GF-D8 (cell line): ENCODE measurements at regions not wholly inside any gene's neighbourhood (a gene's known extent, or its start where the extent isn't known, plus 50 kb on each side); places are given as distances from the start of the nearest gene placed in this dataset.

Source experiments
- DNase-seq: peaks from one replicate; lab custom pipeline; 2025; lab: John Stamatoyannopoulos, UW

GRCh38 chr5:3320317-3320875 lies 275.2 kb upstream of the IRX1 start:
- no peak for DNase-seq

GRCh38 chr5:3317051-3317795 lies 278.4 kb upstream of the IRX1 start:
- DNase-seq: no peak

- DNase-seq: no peak
Measured at GRCh38 chr5:3313569-3313968, 282.1 kb upstream of the IRX1 start.

- no peak for DNase-seq
Measured at GRCh38 chr5:3312299-3312698, 283.3 kb upstream of the IRX1 start.

GRCh38 chr5:3311433-3311832 lies 284.2 kb upstream of the IRX1 start:
- no peak for DNase-seq

DNA sequence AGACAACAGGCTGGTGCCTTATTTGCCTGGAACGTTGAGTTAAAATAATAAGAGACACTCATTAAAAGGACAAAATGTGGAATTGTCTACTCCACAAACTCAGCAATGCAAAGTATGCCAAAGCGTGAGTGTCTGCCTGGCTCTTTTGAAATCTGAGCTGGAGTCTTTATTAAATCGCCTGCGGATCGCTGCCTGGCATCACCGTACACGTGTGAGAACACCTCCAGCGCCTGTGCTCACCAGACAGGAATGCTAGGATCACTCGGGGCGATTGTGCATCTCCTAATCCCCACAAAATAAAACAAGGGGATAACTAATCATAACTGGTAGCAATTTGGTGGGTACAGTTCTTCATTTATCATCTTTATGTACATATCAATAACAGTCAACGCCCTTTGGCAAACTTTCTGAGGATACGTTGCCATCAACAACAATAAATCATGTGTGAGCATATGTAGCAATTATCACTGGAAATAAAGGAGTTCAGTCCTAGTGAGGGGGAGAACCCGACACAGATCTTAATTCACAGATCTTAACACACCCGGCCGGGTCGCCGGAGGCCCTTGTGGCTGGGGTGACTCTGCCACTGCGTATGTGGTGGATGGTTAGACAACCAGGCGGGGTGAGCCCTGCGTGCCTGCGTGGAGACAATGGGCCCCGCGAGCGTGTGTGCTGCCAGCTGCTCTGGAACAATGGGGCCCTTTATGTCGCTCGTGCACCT lies 284.9 kb upstream of the IRX1 start:
- DNase-seq: no peak

DNA sequence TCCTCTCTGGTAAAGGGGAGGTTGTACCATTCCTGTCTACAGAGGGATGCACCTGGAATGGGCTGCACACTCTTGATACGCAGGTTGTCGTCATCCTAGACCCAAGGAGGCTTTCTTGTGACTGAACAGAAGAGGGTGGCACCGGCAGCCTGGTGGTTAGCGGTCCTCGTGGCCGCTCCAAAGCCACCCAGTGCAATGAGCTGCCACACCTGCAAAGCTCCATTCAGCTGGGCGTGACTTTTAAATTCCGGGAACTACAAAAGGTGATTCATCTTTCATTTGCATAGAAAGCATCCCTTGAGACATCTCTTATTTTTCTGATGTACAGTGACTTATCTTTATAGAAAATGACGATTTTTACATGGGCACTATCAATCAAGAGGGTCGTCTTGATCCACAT lies 286.1 kb upstream of the IRX1 start:
- no peak for DNase-seq

DNA sequence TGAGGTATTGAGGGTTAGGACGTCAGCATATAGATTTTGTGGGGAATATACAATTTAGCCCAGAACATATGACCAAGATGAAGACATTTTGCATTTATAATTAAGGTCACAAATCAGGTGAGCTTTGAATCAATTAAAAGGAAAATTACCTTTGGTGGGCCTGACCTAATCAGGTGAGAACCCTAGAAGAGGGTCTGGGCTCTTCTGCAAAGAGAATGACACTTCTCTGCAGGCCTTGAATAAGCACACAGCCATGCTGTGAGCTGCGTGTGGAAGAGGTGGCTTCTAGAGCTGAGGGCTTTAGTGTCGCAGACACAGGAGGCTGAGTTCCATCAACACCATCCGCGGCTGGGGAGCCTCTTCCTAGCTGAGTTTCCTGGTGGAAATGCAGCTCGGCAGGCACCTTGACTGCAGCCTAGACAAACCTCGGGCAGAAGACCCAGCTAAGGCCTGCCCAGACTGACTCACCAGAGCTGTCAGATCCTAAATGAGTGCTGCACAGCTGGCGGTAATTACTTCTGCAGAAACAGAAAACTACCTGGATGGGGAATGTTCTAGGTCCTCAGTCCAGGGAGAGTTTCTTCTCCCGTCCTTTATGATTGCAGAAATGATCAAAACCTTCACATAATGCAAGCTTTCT lies 287.5 kb upstream of the IRX1 start:
- no peak for DNase-seq

DNA sequence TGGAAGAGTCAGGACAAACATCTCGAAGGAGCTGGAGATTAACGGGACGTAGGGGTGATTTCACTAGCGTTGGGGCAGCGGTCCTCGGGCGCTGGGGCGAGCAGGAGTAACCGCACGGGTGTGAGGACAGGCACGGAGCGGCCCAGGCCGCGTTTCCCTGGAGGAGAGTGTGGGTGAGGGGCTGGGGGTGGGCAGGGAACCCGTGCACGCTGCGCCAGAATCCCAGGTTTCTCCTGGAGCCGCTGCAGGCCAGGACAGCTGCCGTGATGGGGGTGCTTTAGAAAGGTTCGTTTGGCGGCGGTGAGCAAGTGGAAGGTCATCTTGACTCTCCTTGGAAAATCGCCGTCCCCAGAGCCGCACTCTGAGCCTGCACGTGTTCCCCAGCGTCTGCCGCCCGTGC lies 290.2 kb upstream of the IRX1 start:
- DNase-seq: no peak

DNA sequence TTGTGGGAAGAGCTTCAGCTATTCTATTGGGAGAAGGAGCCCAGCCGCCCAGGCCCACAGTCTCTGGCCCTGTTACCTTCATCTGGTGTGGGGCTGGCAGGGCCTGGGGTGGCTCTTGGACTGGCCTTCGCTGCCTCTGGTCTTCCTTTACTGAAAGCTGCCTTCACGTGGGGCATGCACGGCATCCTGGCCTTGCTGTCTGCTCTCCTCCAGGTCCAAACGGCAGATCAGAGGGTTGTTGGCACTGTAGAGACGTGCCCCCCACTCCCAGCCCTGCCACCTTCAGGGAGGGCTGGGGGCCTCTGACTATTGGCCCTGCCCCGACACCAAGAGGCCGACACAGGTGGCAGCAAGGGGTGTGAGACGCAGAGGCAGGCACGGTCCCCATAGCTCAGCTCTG lies 291.3 kb upstream of the IRX1 start:
- no peak for DNase-seq

GRCh38 chr5:3303777-3304176 lies 291.9 kb upstream of the IRX1 start:
- DNase-seq: no peak

GRCh38 chr5:3302228-3302627 lies 293.4 kb upstream of the IRX1 start:
- DNase-seq: no peak

DNA sequence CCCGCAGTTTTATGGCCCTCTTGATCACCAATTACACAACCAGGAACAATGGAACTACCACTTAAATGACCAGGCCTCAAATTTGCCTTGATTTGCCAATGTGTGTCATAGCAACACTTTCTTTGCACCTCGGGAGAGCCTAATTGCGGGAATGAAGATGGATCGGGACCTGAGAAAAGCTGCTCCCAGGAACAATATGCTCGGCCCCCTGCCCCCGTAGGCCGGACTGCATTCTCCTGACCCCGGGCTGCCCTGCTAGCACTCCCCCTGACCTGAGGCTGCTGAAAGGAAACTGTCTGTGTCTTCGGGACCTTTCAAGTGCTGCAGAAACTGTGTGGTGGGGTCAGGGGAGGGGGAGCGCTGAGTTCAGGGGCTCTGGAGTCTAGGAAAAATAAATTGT lies 294.3 kb upstream of the IRX1 start:
- DNase-seq: no peak

- DNase-seq: no peak
Measured at GRCh38 chr5:3300726-3301125, 294.9 kb upstream of the IRX1 start.

GRCh38 chr5:3299441-3299840 lies 296.2 kb upstream of the IRX1 start:
- DNase-seq: no peak

DNA sequence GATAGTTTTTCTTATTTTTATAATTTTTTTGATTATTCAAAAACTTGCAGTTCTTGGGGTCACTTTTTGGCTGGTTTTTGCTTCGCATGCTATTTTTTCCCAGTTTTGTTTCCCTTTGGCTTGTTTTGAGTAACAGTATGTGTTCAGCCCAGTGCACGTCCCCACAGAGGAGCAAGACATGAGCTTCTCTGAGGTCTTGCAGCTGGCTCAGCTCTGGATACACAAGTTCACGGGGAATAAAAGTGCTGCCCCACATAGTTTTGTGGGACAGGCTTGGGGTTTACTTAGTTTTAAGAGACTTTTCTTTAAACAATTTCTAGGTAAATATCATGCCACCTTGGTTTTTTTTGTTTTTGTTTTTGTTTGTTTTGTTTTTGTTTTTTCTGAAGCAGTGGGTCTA lies 297.8 kb upstream of the IRX1 start:
- no peak for DNase-seq

GRCh38 chr5:3288325-3288724 lies 307.3 kb upstream of the IRX1 start:
- no peak for DNase-seq

DNA sequence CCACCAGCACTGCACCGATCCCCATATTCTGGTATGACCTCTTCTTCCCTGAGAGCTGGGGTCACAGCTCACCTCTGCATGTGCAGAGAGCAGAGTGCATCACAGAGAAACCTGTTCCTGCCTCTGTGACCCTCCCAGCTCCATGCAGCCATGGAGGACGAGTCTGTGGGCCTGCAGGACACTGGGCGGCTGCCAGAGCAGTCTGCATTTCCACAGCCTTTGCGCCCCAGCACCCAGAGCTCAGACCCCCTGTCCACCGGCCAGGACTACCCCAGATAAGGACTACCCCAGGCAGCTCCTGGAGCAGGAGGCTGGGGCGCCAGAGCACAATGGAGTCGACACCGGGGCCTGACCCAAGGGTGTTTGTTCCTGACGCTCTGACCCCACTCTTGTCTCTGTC lies 308.1 kb upstream of the IRX1 start:
- DNase-seq: no peak

DNA sequence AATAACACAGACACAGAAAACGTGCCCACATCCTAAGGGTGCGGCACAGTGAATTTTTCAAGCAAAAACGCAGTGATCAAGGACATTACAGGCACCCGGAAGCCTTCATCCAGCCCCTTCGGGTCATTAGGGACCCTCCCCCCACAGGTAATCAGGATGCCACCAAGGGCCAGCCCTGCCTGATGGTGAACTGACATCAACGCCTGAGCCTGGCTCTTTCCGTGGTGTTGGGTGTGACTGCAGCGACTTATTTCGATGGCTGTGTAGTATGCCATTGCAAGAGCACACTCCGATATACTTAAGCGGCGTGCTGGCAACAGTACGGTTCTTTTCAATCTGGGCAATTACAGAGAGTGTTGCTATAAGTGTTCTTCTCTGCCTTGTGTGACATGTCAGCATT lies 310.0 kb upstream of the IRX1 start:
- DNase-seq: no peak

- no peak for DNase-seq
Measured at GRCh38 chr5:3284506-3284905, 311.1 kb upstream of the IRX1 start.

- no peak for DNase-seq
Measured at GRCh38 chr5:3282841-3283240, 312.8 kb upstream of the IRX1 start.

- DNase-seq: no peak
Measured at GRCh38 chr5:3281366-3281765, 314.3 kb upstream of the IRX1 start.

GRCh38 chr5:3278643-3279042 lies 317.0 kb upstream of the IRX1 start:
- no peak for DNase-seq
